ENCODE measurements at regions not wholly inside any gene's neighbourhood (a gene's known extent, or its start where the extent isn't known, plus 50 kb on each side); places are given as distances from the start of the nearest gene placed in this dataset.
A peak's percentile ranks its signal among the peaks of the same experiment; 100 is the strongest.

- CTCF ChIA-PET, result no interaction called here
- no TSS peak for BruUV-seq (replicated peaks)
- H3K9me3 Mint-ChIP-seq (ENCODE audit: unreplicated experiment), result peaks cover 48% of the 10 kb centered on the region
- no peak for TF ChIP-seq CTCF (IDR thresholded peaks at IDR 0.05; ENCODE audit: insufficient read depth in 1 of 2, low read depth in 1 of 2, low read length in 1 of 2, severe bottlenecking in 1 of 2, unreplicated experiment in 1 of 2)
- no peaks in the 10 kb centered on the region for H3K36me3 Mint-ChIP-seq (ENCODE audit: insufficient read depth, unreplicated experiment)
- H3K27me3 Mint-ChIP-seq (ENCODE audit: insufficient read depth, unreplicated experiment), result no peaks in the 10 kb centered on the region
- H3K27ac Mint-ChIP-seq (ENCODE audit: unreplicated experiment), result no peak overlapping the region
- intact Hi-C loops (cut with micrococcal nuclease; ENCODE audit: unreplicated experiment), result no loop called here
- no peak overlapping the region for H3K4me3 Mint-ChIP-seq (ENCODE audit: unreplicated experiment)
- no peaks in the 10 kb centered on the region for H3K36me3 ChIP-seq (ENCODE audit: control insufficient read depth, insufficient read depth, low read length)
- peaks cover 6% of the 10 kb centered on the region; the same call in 1 of the 2 replicates for H3K4me1 ChIP-seq
- POLR2A ChIA-PET, result no interaction called here
- no peak for DNase-seq
- no peaks in the 10 kb centered on the region for H3K4me1 Mint-ChIP-seq (ENCODE audit: low read depth, unreplicated experiment)
- H3K27me3 ChIP-seq (replicated peaks; ENCODE audit: control insufficient read depth, insufficient read depth, low read length), result no peaks in the 10 kb centered on the region
- H3K9me3 ChIP-seq, result peaks cover 3% of the 10 kb centered on the region
- H3K4me3 ChIP-seq (ENCODE audit: low read depth, low read length), result no peak overlapping the region
Measured at GRCh38 chr3:111373861-111374260, 168.1 kb upstream of the CD96 start.

- POLR2A ChIA-PET, result no interaction called here
- peak; percentile 30 to 42 for DNase-seq
- Mint-ChIP-seq H3K4me1 (ENCODE audit: low read depth, unreplicated experiment) (peaks cover 6% of the 10 kb centered on the region), H3K36me3 (ENCODE audit: insufficient read depth, unreplicated experiment) (no peaks in the 10 kb centered on the region), H3K27me3 (ENCODE audit: insufficient read depth, unreplicated experiment) (no peaks in the 10 kb centered on the region), H3K4me3 (ENCODE audit: unreplicated experiment) (no peak overlapping the region), H3K9me3 (ENCODE audit: unreplicated experiment) (peaks cover 27% of the 10 kb centered on the region), H3K27ac (ENCODE audit: unreplicated experiment) (no peak overlapping the region)
- Histone ChIP-seq H3K9me3 (no peaks in the 10 kb centered on the region), H3K4me1 (peaks cover 11% of the 10 kb centered on the region), H3K27me3 (replicated peaks; ENCODE audit: control insufficient read depth, insufficient read depth, low read length) (no peaks in the 10 kb centered on the region), H3K4me3 (ENCODE audit: low read depth, low read length) (no peak overlapping the region), H3K36me3 (ENCODE audit: control insufficient read depth, insufficient read depth, low read length) (no peaks in the 10 kb centered on the region)
- BruUV-seq (replicated peaks), result no TSS peak
- intact Hi-C loops (cut with micrococcal nuclease; ENCODE audit: unreplicated experiment), result no loop called here
- no peak for TF ChIP-seq CTCF (IDR thresholded peaks at IDR 0.05; ENCODE audit: insufficient read depth in 1 of 2, low read depth in 1 of 2, low read length in 1 of 2, severe bottlenecking in 1 of 2, unreplicated experiment in 1 of 2)
- CTCF ChIA-PET, result no interaction called here
Measured at GRCh38 chr3:111385971-111386495, 156.0 kb upstream of the CD96 start.

- no peaks in the 10 kb centered on the region for H3K27me3 ChIP-seq (replicated peaks; ENCODE audit: control insufficient read depth, insufficient read depth, low read length)
- DNase-seq, result no peak
- TF ChIP-seq CTCF (IDR thresholded peaks at IDR 0.05; ENCODE audit: insufficient read depth in 1 of 2, low read depth in 1 of 2, low read length in 1 of 2, severe bottlenecking in 1 of 2, unreplicated experiment in 1 of 2), result no peak
- Mint-ChIP-seq H3K27me3 (ENCODE audit: insufficient read depth, unreplicated experiment) (no peaks in the 10 kb centered on the region), H3K4me3 (ENCODE audit: unreplicated experiment) (no peak overlapping the region), H3K9me3 (ENCODE audit: unreplicated experiment) (peaks cover 11% of the 10 kb centered on the region), H3K27ac (ENCODE audit: unreplicated experiment) (no peak overlapping the region), H3K36me3 (ENCODE audit: insufficient read depth, unreplicated experiment) (no peaks in the 10 kb centered on the region), H3K4me1 (ENCODE audit: low read depth, unreplicated experiment) (no peaks in the 10 kb centered on the region)
- intact Hi-C loops (cut with micrococcal nuclease; ENCODE audit: unreplicated experiment), result no loop called here
- POLR2A ChIA-PET, result no interaction called here
- H3K4me3 ChIP-seq (ENCODE audit: low read depth, low read length), result no peak overlapping the region
- no TSS peak for BruUV-seq (replicated peaks)
- CTCF ChIA-PET, result no interaction called here
- no peaks in the 10 kb centered on the region for H3K36me3 ChIP-seq (ENCODE audit: control insufficient read depth, insufficient read depth, low read length)
- no peaks in the 10 kb centered on the region for H3K9me3 ChIP-seq
- H3K4me1 ChIP-seq, result no peaks in the 10 kb centered on the region
Measured at GRCh38 chr3:111392894-111393398, 149.1 kb upstream of the CD96 start.
